Astrocyte of the spinal cord (primary cell): ENCODE measurements at regions not wholly inside any gene's neighbourhood (a gene's known extent, or its start where the extent isn't known, plus 50 kb on each side); places are given as distances from the start of the nearest gene placed in this dataset.

Experiments used
- DNase-seq: peaks from one replicate; pipeline ENCODE4 v3.0.0; 2011; ENCODE audit warnings: low read depth, low spot score
- H3K4me3 ChIP-seq: 2 replicates; pipeline ENCODE4 v1.5.1; 2011; ENCODE audit warnings: low read depth, mild to moderate bottlenecking, low read length, moderate library complexity
- CTCF ChIP-seq: IDR thresholded peaks from 2 replicates; pipeline ENCODE4 v1.5.1; 2012; ENCODE audit warnings: low read depth, mild to moderate bottlenecking, low read length, inconsistent platforms
- in situ Hi-C: cut with HindIII; loops from 2 replicates; pipeline ENCODE4 v1.10.0; 2017; ENCODE audit warnings: low sequenced_read_pairs

GRCh38 chr4:138899999-138900398 lies 115.6 kb upstream of the NOCT start:
- H3K4me3 ChIP-seq: no peak overlapping the region
- no peak for TF ChIP-seq CTCF
- DNase-seq: no peak
- in situ Hi-C loops: no loop called here

GRCh38 chr4:138898282-138898681 lies 117.3 kb upstream of the NOCT start:
- DNase-seq: peak; percentile 36
- in situ Hi-C loops: no loop called here
- H3K4me3 ChIP-seq: no peak overlapping the region
- TF ChIP-seq CTCF: no peak

GRCh38 chr4:138897811-138898226 lies 117.8 kb upstream of the NOCT start:
- peak; percentile 56 for DNase-seq
- in situ Hi-C loops: no loop called here

GRCh38 chr4:138894709-138895108 lies 120.9 kb upstream of the NOCT start:
- in situ Hi-C loops: no loop called here
- no peak overlapping the region for H3K4me3 ChIP-seq
- no peak for TF ChIP-seq CTCF
- no peak for DNase-seq

More at GRCh38 chr4:138897811-138898226, 117.8 kb upstream of the NOCT start:
- no peak overlapping the region for H3K4me3 ChIP-seq
- TF ChIP-seq CTCF: no peak

- H3K4me3 ChIP-seq: no peak overlapping the region
- no peak for DNase-seq
- TF ChIP-seq CTCF: no peak
- in situ Hi-C loops: no loop called here
Observed at GRCh38 chr4:138894011-138894410, 121.6 kb upstream of the NOCT start.

GRCh38 chr4:138892483-138893407 lies 122.8 kb upstream of the NOCT start:
- no peak for TF ChIP-seq CTCF
- no peak for DNase-seq
- H3K4me3 ChIP-seq: no peak overlapping the region
- in situ Hi-C loops: no loop called here
